ENCODE measurements at regions not wholly inside any gene's neighbourhood (a gene's known extent, or its start where the extent isn't known, plus 50 kb on each side); places are given as distances from the start of the nearest gene placed in this dataset.

- TF ChIP-seq CTCF (IDR thresholded peaks at IDR 0.05) (no peak), POLR2A (IDR thresholded peaks at IDR 0.05) (no peak)
Observed at GRCh38 chr4:171002246-171002645, 811.0 kb upstream of the GALNTL6 start.
